ENCODE measurements at regions not wholly inside any gene's neighbourhood (a gene's known extent, or its start where the extent isn't known, plus 50 kb on each side); places are given as distances from the start of the nearest gene placed in this dataset.
A peak's percentile ranks its signal among the peaks of the same experiment; 100 is the strongest.

- DNase-seq, result no peak
These were observed 84.5 kb upstream of the ATP10A start for GRCh38 chr15:25947323-25948314.

- DNase-seq, result no peak
These were observed 83.2 kb upstream of the ATP10A start for GRCh38 chr15:25946241-25946805.

GRCh38 chr15:25944386-25944785 lies 81.3 kb upstream of the ATP10A start:
- DNase-seq, result no peak

GRCh38 chr15:25943831-25944230 lies 80.7 kb upstream of the ATP10A start:
- no peak for DNase-seq

- DNase-seq, result peak in 1 of 2 donors; percentile 34
These were observed 76.0 kb upstream of the ATP10A start for GRCh38 chr15:25939122-25939521.

- DNase-seq, result no peak
These were observed 74.7 kb upstream of the ATP10A start for GRCh38 chr15:25937796-25938195.

- no peak for DNase-seq
These were observed 72.9 kb upstream of the ATP10A start for GRCh38 chr15:25936004-25936403.

GRCh38 chr15:25933456-25934158 lies 70.5 kb upstream of the ATP10A start:
- DNase-seq, result peak; percentile 68 to 71

GRCh38 chr15:25932696-25933095 lies 69.6 kb upstream of the ATP10A start:
- no peak for DNase-seq

GRCh38 chr15:25931851-25932250 lies 68.7 kb upstream of the ATP10A start:
- DNase-seq, result no peak

GRCh38 chr15:25930931-25931330 lies 67.8 kb upstream of the ATP10A start:
- no peak for DNase-seq
